GM23338 (cell line): ENCODE measurements at regions not wholly inside any gene's neighbourhood (a gene's known extent, or its start where the extent isn't known, plus 50 kb on each side); places are given as distances from the start of the nearest gene placed in this dataset.

Source experiments
- ATAC-seq: fragments of 200-7000 bp; cut with Tn5 transposase; 3 replicates; pipeline ENCODE4 v1.9.1; 2020
- DNase-seq: peaks from one replicate; pipeline ENCODE4 v3.0.0-alpha.2; 2015; ENCODE audit warnings: low spot score
- H2AFZ ChIP-seq: fragments of 200-600 bp; sonication (generic); 2 replicates; pipeline ENCODE4 v1.8.0; 2016; ENCODE audit warnings: antibody characterized with exemption, mild to moderate bottlenecking, moderate library complexity
- H3F3A ChIP-seq: fragments of 200-600 bp; sonication (generic); replicated peaks from 2 replicates; pipeline ENCODE4 v1.8.0; 2017; ENCODE audit warnings: antibody characterized with exemption, mixed run types, low read depth
- H3K27ac ChIP-seq: fragments of 200-600 bp; sonication (generic); 2 replicates; pipeline ENCODE4 v1.6.1; 2016; ENCODE audit warnings: low read depth
- H3K27me3 ChIP-seq: fragments of 200-600 bp; sonication (generic); 2 replicates; pipeline ENCODE4 v1.8.0; 2016; ENCODE audit warnings: mild to moderate bottlenecking, mixed run types, moderate library complexity; ENCODE audit not compliant: insufficient read depth
- H3K36me3 ChIP-seq: fragments of 200-600 bp; sonication (generic); 2 replicates; pipeline ENCODE4 v1.8.0; 2016; ENCODE audit warnings: mild to moderate bottlenecking; ENCODE audit not compliant: insufficient read depth
- H3K4me1 ChIP-seq: fragments of 200-600 bp; sonication (generic); 2 replicates; pipeline ENCODE4 v1.8.0; 2016; ENCODE audit warnings: mild to moderate bottlenecking, moderate library complexity; ENCODE audit not compliant: insufficient read depth
- H3K4me2 ChIP-seq: fragments of 200-600 bp; sonication (generic); 2 replicates; pipeline ENCODE4 v1.7.1; 2017; ENCODE audit warnings: mixed run types
- H3K4me3 ChIP-seq: fragments of 200-600 bp; sonication (generic); 2 replicates; pipeline ENCODE4 v1.6.1; 2016; ENCODE audit warnings: mixed run types
- H3K79me2 ChIP-seq: fragments of 200-600 bp; sonication (generic); replicated peaks from 2 replicates; pipeline ENCODE4 v1.8.0; 2017; ENCODE audit warnings: mild to moderate bottlenecking; ENCODE audit not compliant: insufficient read depth
- H3K9me2 ChIP-seq: fragments of 200-600 bp; sonication (generic); 2 replicates; pipeline ENCODE4 v1.8.0; 2017; ENCODE audit not compliant: insufficient read depth
- H4K20me1 ChIP-seq: fragments of 200-600 bp; sonication (generic); replicated peaks from 2 replicates; pipeline ENCODE4 v1.8.0; 2017; ENCODE audit warnings: mild to moderate bottlenecking; ENCODE audit not compliant: insufficient read depth
- H3K27ac Mint-ChIP-seq: 2 replicates; pipeline ENCODE4 v1.8.0; 2020; ENCODE audit warnings: inconsistent platforms, mild to moderate bottlenecking, moderate library complexity, mixed read lengths
- H3K27me3 Mint-ChIP-seq: 3 replicates; pipeline ENCODE4 v1.8.0; 2022; ENCODE audit warnings: low read depth, mild to moderate bottlenecking, moderate library complexity, mixed read lengths, inconsistent platforms; ENCODE audit not compliant: insufficient read depth, poor library complexity
- H3K36me3 Mint-ChIP-seq: 3 replicates; pipeline ENCODE4 v1.8.0; 2021; ENCODE audit warnings: low read depth, mild to moderate bottlenecking, inconsistent platforms, moderate library complexity, mixed read lengths
- H3K4me1 Mint-ChIP-seq: 3 replicates; pipeline ENCODE4 v1.8.0; 2020; ENCODE audit warnings: mild to moderate bottlenecking, inconsistent platforms, mixed read lengths
- H3K4me3 Mint-ChIP-seq: 3 replicates; pipeline ENCODE4 v1.8.0; 2021; ENCODE audit warnings: moderate library complexity, mild to moderate bottlenecking, inconsistent platforms, mixed read lengths
- H3K9me3 Mint-ChIP-seq: 3 replicates; pipeline ENCODE4 v1.8.0; 2020; ENCODE audit warnings: moderate library complexity, mild to moderate bottlenecking, inconsistent platforms, mixed read lengths
- CREB1 ChIP-seq: fragments of 250-450 bp; sonication (Bioruptor Pico); IDR thresholded peaks from 2 replicates; pipeline ENCODE4 v1.5.0; 2020; ENCODE audit warnings: low read depth, mild to moderate bottlenecking, moderate library complexity
- EZH2 ChIP-seq: fragments of 200-600 bp; sonication (generic); IDR thresholded peaks from one replicate; pipeline ENCODE4 v1.8.0; 2017; ENCODE audit warnings: antibody characterized with exemption, mild to moderate bottlenecking, low read depth; ENCODE audit not compliant: unreplicated experiment
- JUNB ChIP-seq: IDR thresholded peaks from one replicate; pipeline ENCODE4 v1.6.1; 2016; ENCODE audit warnings: antibody characterized with exemption; ENCODE audit not compliant: unreplicated experiment
- POLR2AphosphoS5 ChIP-seq: IDR thresholded peaks from 2 replicates; pipeline ENCODE4 v1.6.1; 2016; ENCODE audit warnings: antibody characterized with exemption, low read depth
- STAT1 ChIP-seq: IDR thresholded peaks from one replicate; pipeline ENCODE4 v1.6.1; 2016; ENCODE audit warnings: antibody characterized with exemption; ENCODE audit not compliant: unreplicated experiment
- ZNF114 ChIP-seq: fragments of 250-450 bp; sonication (Bioruptor Pico); IDR thresholded peaks from 2 replicates; pipeline ENCODE4 v1.5.0; 2020; ENCODE audit warnings: mild to moderate bottlenecking, moderate library complexity
- ZNF331 ChIP-seq: fragments of 250-450 bp; sonication (Bioruptor Pico); IDR thresholded peaks from 2 replicates; pipeline ENCODE4 v1.5.0; 2020; ENCODE audit warnings: low read depth, mild to moderate bottlenecking, moderate library complexity
- TF ChIP-seq, protein P1 (sequence below), 2 experiments: fragments of 200-600 bp in 1 of 2; sonication (generic) in 1 of 2; conservative IDR thresholded peaks; 2 replicates each; pipeline versions ENCODE4 v1.5.1 to v1.6.1; 2016 to 2017; ENCODE audit warnings: antibody characterized with exemption in 2 of 2, low read depth in 2 of 2, mild to moderate bottlenecking in 2 of 2, moderate library complexity in 1 of 2
- TF ChIP-seq, protein P2 (sequence below): fragments of 250-450 bp; sonication (Bioruptor Pico); IDR thresholded peaks from 2 replicates; pipeline ENCODE4 v1.5.0; 2020; ENCODE audit warnings: mild to moderate bottlenecking, moderate library complexity
- TF ChIP-seq, protein P3 (sequence below): IDR thresholded peaks from one replicate; pipeline ENCODE4 v1.6.1; 2018; ENCODE audit warnings: antibody characterized with exemption; ENCODE audit not compliant: unreplicated experiment

DNA sequence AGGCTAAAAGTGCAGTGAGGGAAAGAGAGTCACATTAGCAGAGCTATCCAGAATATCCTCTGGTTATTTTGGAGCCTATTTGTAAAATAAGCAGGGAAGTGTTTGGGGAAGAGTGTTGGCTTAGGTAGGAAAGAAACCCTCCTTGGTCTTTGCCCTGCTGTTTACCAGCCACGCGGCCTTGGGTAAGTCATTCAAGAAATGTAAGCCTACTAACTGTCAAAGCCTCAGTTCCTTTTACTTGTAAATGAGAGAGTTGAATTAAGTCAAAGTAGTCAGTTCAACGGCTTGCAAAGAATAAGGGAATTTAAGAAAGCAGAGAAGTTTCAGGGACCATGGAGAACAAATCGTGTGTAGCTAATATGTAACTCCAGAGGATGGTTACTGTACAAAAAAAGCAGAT is 75.8 kb upstream of the TNC start:
- H3K36me3 Mint-ChIP-seq: peaks cover 13% of the 10 kb centered on the region
- H2AFZ ChIP-seq: no peak overlapping the region; the same call in 1 of the 2 replicates
- peaks cover 20% of the 10 kb centered on the region for H3K4me1 Mint-ChIP-seq
- H3K9me2 ChIP-seq: no peaks in the 10 kb centered on the region
- peaks cover 15% of the 10 kb centered on the region; the same call in 2 of the 3 replicates for H3K9me3 Mint-ChIP-seq
- no peak overlapping the region for H3K27ac ChIP-seq
- no peaks in the 10 kb centered on the region for H3K79me2 ChIP-seq
- H3K4me2 ChIP-seq: peak overlapping the region; percentile 15; the same call in 1 of the 2 replicates
- TF ChIP-seq CREB1 (CRISPR knock-in tag) (no peak), EZH2 (no peak), ZNF331 (CRISPR knock-in tag) (no peak), ZNF114 (CRISPR knock-in tag) (no peak), JUNB (no peak), POLR2AphosphoS5 (no peak), STAT1 (no peak)
- TF ChIP-seq, protein P1, sequence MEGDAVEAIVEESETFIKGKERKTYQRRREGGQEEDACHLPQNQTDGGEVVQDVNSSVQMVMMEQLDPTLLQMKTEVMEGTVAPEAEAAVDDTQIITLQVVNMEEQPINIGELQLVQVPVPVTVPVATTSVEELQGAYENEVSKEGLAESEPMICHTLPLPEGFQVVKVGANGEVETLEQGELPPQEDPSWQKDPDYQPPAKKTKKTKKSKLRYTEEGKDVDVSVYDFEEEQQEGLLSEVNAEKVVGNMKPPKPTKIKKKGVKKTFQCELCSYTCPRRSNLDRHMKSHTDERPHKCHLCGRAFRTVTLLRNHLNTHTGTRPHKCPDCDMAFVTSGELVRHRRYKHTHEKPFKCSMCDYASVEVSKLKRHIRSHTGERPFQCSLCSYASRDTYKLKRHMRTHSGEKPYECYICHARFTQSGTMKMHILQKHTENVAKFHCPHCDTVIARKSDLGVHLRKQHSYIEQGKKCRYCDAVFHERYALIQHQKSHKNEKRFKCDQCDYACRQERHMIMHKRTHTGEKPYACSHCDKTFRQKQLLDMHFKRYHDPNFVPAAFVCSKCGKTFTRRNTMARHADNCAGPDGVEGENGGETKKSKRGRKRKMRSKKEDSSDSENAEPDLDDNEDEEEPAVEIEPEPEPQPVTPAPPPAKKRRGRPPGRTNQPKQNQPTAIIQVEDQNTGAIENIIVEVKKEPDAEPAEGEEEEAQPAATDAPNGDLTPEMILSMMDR (conservative IDR thresholded peaks at IDR 0.05; ENCODE audit: low read depth in 2 of 2): no peak
- TF ChIP-seq, protein P2, sequence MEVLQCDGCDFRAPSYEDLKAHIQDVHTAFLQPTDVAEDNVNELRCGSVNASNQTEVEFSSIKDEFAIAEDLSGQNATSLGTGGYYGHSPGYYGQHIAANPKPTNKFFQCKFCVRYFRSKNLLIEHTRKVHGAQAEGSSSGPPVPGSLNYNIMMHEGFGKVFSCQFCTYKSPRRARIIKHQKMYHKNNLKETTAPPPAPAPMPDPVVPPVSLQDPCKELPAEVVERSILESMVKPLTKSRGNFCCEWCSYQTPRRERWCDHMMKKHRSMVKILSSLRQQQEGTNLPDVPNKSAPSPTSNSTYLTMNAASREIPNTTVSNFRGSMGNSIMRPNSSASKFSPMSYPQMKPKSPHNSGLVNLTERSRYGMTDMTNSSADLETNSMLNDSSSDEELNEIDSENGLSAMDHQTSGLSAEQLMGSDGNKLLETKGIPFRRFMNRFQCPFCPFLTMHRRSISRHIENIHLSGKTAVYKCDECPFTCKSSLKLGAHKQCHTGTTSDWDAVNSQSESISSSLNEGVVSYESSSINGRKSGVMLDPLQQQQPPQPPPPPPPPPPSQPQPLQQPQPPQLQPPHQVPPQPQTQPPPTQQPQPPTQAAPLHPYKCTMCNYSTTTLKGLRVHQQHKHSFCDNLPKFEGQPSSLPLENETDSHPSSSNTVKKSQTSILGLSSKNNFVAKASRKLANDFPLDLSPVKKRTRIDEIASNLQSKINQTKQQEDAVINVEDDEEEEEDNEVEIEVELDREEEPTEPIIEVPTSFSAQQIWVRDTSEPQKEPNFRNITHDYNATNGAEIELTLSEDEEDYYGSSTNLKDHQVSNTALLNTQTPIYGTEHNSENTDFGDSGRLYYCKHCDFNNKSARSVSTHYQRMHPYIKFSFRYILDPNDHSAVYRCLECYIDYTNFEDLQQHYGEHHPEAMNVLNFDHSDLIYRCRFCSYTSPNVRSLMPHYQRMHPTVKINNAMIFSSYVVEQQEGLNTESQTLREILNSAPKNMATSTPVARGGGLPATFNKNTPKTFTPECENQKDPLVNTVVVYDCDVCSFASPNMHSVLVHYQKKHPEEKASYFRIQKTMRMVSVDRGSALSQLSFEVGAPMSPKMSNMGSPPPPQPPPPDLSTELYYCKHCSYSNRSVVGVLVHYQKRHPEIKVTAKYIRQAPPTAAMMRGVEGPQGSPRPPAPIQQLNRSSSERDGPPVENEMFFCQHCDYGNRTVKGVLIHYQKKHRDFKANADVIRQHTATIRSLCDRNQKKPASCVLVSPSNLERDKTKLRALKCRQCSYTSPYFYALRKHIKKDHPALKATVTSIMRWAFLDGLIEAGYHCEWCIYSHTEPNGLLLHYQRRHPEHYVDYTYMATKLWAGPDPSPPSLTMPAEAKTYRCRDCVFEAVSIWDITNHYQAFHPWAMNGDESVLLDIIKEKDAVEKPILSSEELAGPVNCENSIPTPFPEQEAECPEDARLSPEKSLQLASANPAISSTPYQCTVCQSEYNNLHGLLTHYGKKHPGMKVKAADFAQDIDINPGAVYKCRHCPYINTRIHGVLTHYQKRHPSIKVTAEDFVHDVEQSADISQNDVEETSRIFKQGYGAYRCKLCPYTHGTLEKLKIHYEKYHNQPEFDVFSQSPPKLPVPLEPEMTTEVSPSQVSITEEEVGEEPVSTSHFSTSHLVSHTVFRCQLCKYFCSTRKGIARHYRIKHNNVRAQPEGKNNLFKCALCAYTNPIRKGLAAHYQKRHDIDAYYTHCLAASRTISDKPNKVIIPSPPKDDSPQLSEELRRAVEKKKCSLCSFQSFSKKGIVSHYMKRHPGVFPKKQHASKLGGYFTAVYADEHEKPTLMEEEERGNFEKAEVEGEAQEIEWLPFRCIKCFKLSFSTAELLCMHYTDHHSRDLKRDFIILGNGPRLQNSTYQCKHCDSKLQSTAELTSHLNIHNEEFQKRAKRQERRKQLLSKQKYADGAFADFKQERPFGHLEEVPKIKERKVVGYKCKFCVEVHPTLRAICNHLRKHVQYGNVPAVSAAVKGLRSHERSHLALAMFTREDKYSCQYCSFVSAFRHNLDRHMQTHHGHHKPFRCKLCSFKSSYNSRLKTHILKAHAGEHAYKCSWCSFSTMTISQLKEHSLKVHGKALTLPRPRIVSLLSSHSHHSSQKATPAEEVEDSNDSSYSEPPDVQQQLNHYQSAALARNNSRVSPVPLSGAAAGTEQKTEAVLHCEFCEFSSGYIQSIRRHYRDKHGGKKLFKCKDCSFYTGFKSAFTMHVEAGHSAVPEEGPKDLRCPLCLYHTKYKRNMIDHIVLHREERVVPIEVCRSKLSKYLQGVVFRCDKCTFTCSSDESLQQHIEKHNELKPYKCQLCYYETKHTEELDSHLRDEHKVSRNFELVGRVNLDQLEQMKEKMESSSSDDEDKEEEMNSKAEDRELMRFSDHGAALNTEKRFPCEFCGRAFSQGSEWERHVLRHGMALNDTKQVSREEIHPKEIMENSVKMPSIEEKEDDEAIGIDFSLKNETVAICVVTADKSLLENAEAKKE: no peak
- TF ChIP-seq, protein P3, sequence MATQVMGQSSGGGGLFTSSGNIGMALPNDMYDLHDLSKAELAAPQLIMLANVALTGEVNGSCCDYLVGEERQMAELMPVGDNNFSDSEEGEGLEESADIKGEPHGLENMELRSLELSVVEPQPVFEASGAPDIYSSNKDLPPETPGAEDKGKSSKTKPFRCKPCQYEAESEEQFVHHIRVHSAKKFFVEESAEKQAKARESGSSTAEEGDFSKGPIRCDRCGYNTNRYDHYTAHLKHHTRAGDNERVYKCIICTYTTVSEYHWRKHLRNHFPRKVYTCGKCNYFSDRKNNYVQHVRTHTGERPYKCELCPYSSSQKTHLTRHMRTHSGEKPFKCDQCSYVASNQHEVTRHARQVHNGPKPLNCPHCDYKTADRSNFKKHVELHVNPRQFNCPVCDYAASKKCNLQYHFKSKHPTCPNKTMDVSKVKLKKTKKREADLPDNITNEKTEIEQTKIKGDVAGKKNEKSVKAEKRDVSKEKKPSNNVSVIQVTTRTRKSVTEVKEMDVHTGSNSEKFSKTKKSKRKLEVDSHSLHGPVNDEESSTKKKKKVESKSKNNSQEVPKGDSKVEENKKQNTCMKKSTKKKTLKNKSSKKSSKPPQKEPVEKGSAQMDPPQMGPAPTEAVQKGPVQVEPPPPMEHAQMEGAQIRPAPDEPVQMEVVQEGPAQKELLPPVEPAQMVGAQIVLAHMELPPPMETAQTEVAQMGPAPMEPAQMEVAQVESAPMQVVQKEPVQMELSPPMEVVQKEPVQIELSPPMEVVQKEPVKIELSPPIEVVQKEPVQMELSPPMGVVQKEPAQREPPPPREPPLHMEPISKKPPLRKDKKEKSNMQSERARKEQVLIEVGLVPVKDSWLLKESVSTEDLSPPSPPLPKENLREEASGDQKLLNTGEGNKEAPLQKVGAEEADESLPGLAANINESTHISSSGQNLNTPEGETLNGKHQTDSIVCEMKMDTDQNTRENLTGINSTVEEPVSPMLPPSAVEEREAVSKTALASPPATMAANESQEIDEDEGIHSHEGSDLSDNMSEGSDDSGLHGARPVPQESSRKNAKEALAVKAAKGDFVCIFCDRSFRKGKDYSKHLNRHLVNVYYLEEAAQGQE: no peak
- peaks cover 28% of the 10 kb centered on the region for H3K4me1 ChIP-seq
- peak; percentile 83 for ATAC-seq
- no peak overlapping the region for H3K27ac Mint-ChIP-seq
- no peaks in the 10 kb centered on the region for H3F3A ChIP-seq
- H3K4me3 ChIP-seq: 0 out of 2 replicates have a peak overlapping the region, but pooled peaks have one; percentile 20
- DNase-seq: peak; percentile 53
- no peak overlapping the region for H3K4me3 Mint-ChIP-seq
- no peaks in the 10 kb centered on the region for H4K20me1 ChIP-seq
- no peaks in the 10 kb centered on the region for H3K36me3 ChIP-seq
- H3K27me3 ChIP-seq: no peaks in the 10 kb centered on the region
- peaks cover 3% of the 10 kb centered on the region for H3K27me3 Mint-ChIP-seq
